Motor neuron (in vitro differentiated cells): ENCODE measurements at regions not wholly inside any gene's neighbourhood (a gene's known extent, or its start where the extent isn't known, plus 50 kb on each side); places are given as distances from the start of the nearest gene placed in this dataset.
"Not testable (repeated sequence)": the region's sequence is repeated elsewhere in the genome, so short reads cannot be mapped to it uniquely, and the experiment has no call there.

Experiments used
- ATAC-seq, 8 experiments: fragments of 200-7000 bp; cut with Tn5 transposase; replicated peaks in 6 of 8; 2 replicates each; pipeline ENCODE4 v1.8.0; 2021; ENCODE audit warnings: mild to moderate bottlenecking in 8 of 8, moderate library complexity in 8 of 8
- H3K27ac ChIP-seq, 2 donors: fragments of 250-450 bp; sonication (Bioruptor Pico); 2 replicates each; pipeline ENCODE4 v1.9.0; 2021; ENCODE audit warnings: antibody characterized with exemption in 2 of 2, mild to moderate bottlenecking in 2 of 2, moderate library complexity in 1 of 2
- H3K4me1 ChIP-seq, 2 donors: fragments of 250-450 bp; sonication (Bioruptor Pico); replicated peaks in 1 of 2; 2 replicates each; pipeline ENCODE4 v1.6.1; 2021; ENCODE audit warnings: antibody characterized with exemption in 2 of 2, mild to moderate bottlenecking in 2 of 2, moderate library complexity in 1 of 2
- H3K4me3 ChIP-seq, 5 donors: fragments of 250-450 bp; sonication (Bioruptor Pico); 2 replicates each; pipeline ENCODE4 v1.9.0; 2021; ENCODE audit warnings: antibody characterized with exemption in 5 of 5, mild to moderate bottlenecking in 5 of 5, moderate library complexity in 4 of 5
- WGBS, 10 experiments: fragments of 450-650 bp; shearing (Covaris generic); methylation state at CpG; one replicate each; pipeline ENCODE4 v1.0.0; 2022; 5-methylcytosine and 5-hydroxymethylcytosine counted together
- in situ Hi-C, 9 experiments: fragments of 400-800 bp; cut with MboI; loops; one replicate each; pipeline ENCODE4 v1.15.0; 2021; ENCODE audit warnings: low sequenced_read_pairs in 9 of 9, low pct_unique_long_range_greater_than_20kb in 2 of 9; ENCODE audit not compliant: unreplicated experiment in 9 of 9

GRCh38 chr3:177333533-177334520 lies 136.5 kb upstream of the TBL1XR1 start:
- in situ Hi-C loops = loop anchor here in 1 of 9 experiments (25.0 kb wide), 1 partner anchor 122 kb away; no protein-coding TSS in a partner anchor
- WGBS, 10 experiments = 40 to 100% (median 83%) methylated on average over 1 to 4 of the region's 7 CpGs
- Histone ChIP-seq H3K27ac (no peak overlapping the region), H3K4me1 (peaks cover 36 to 38% of the 10 kb centered on the region in 2 donors), H3K4me3 (no peak overlapping the region)
- ATAC-seq = peak in 2 of 8 experiments; percentile 39 to 40

GRCh38 chr3:177334803-177335202 lies 137.5 kb upstream of the TBL1XR1 start:
- Histone ChIP-seq H3K27ac (no peak overlapping the region), H3K4me3 (no peak overlapping the region), H3K4me1 (peaks cover 36 to 38% of the 10 kb centered on the region in 2 donors)
- in situ Hi-C loops = loop anchor here in 1 of 9 experiments (25.0 kb wide), 1 partner anchor 123 kb away; no protein-coding TSS in a partner anchor
- 88 to 100% (median 92%) methylated on average over 2 to 5 of the region's 5 CpGs; no CpG with 5 or more reads in 2 of the 10 experiments for WGBS, 10 experiments
- ATAC-seq = no peak

- H3K4me1 ChIP-seq = peaks cover 36 to 38% of the 10 kb centered on the region in 2 donors
- no peak overlapping the region for H3K4me3 ChIP-seq
- 17 to 74% (median 38%) methylated on average over 1 to 3 of the region's 3 CpGs; no CpG with 5 or more reads in 5 of the 10 experiments for WGBS, 10 experiments
- no peak overlapping the region for H3K27ac ChIP-seq
- peak in 5 of 8 experiments; percentile 39 to 76 (median 75) for ATAC-seq
- in situ Hi-C loops = loop anchor here in 1 of 9 experiments (25.0 kb wide), 1 partner anchor 123 kb away; no protein-coding TSS in a partner anchor
These were observed 138.4 kb upstream of the TBL1XR1 start for GRCh38 chr3:177335728-177336127.

- Histone ChIP-seq H3K4me3 (no peak overlapping the region), H3K4me1 (peaks cover 36 to 38% of the 10 kb centered on the region in 2 donors), H3K27ac (no peak overlapping the region)
- in situ Hi-C loops = loop anchor here in 1 of 9 experiments (25.0 kb wide), 1 partner anchor 125 kb away; no protein-coding TSS in a partner anchor
- ATAC-seq = peak in 1 of 8 experiments; percentile 33
- WGBS, 10 experiments = 27 to 100% (median 87%) methylated on average over 2 to 5 of the region's 5 CpGs; no CpG with 5 or more reads in 1 of the 10 experiments
These were observed 139.7 kb upstream of the TBL1XR1 start for GRCh38 chr3:177336873-177337450.

GRCh38 chr3:177337541-177338331 lies 140.5 kb upstream of the TBL1XR1 start:
- ATAC-seq = peak in 5 of 8 experiments; percentile 15 to 63 (median 36)
- Histone ChIP-seq H3K4me1 (peaks cover 33 to 35% of the 10 kb centered on the region in 2 donors), H3K27ac (no peak overlapping the region), H3K4me3 (no peak overlapping the region)
- in situ Hi-C loops = loop anchor here in 1 of 9 experiments (25.0 kb wide), 1 partner anchor 125 kb away; no protein-coding TSS in a partner anchor
- 52 to 90% (median 77%) methylated on average over 2 to 9 of the region's 9 CpGs for WGBS, 10 experiments

- 80 to 100% (median 100%) methylated on average over 1 to 3 of the region's 3 CpGs; no CpG with 5 or more reads in 2 of the 10 experiments for WGBS, 10 experiments
- Histone ChIP-seq H3K4me3 (no peak overlapping the region), H3K27ac (no peak overlapping the region), H3K4me1 (peaks cover 29 to 31% of the 10 kb centered on the region in 2 donors)
- in situ Hi-C loops = loop anchor here in 1 of 9 experiments (25.0 kb wide), 1 partner anchor 126 kb away; no protein-coding TSS in a partner anchor
- no peak for ATAC-seq
These were observed 141.5 kb upstream of the TBL1XR1 start for GRCh38 chr3:177338697-177339219.

GRCh38 chr3:177339220-177339703 lies 142.0 kb upstream of the TBL1XR1 start:
- 94 to 100% (median 95%) methylated on average over 1 to 3 of the region's 3 CpGs; no CpG with 5 or more reads in 7 of the 10 experiments for WGBS, 10 experiments
- peaks cover 29 to 31% of the 10 kb centered on the region in 2 donors for H3K4me1 ChIP-seq
- ATAC-seq, H3K27ac ChIP-seq, H3K4me3 ChIP-seq: not testable (repeated sequence)
- in situ Hi-C loops = loop anchor here in 1 of 9 experiments (25.0 kb wide), 1 partner anchor 127 kb away; no protein-coding TSS in a partner anchor

GRCh38 chr3:177340243-177340830 lies 143.1 kb upstream of the TBL1XR1 start:
- in situ Hi-C loops = loop anchor here in 1 of 9 experiments (25.0 kb wide), 1 partner anchor 128 kb away; no protein-coding TSS in a partner anchor
- Histone ChIP-seq H3K27ac (no peak overlapping the region), H3K4me1 (peaks cover 29 to 30% of the 10 kb centered on the region in 2 donors), H3K4me3 (no peak overlapping the region)
- 44 to 100% (median 93%) methylated on average over 1 to 2 of the region's 2 CpGs; no CpG with 5 or more reads in 2 of the 10 experiments for WGBS, 10 experiments
- ATAC-seq = no peak

GRCh38 chr3:177341736-177342419 lies 144.6 kb upstream of the TBL1XR1 start:
- in situ Hi-C loops = loop anchor here in 1 of 9 experiments (25.0 kb wide), 1 partner anchor 130 kb away; no protein-coding TSS in a partner anchor
- H3K27ac ChIP-seq = no peak overlapping the region
- peaks cover 19 to 27% of the 10 kb centered on the region in 2 donors for H3K4me1 ChIP-seq
- peak in 3 of 8 experiments; percentile 20 to 76 (median 68) for ATAC-seq
- WGBS, 10 experiments = 17 to 95% (median 84%) methylated on average over 2 to 7 of the region's 7 CpGs
- no peak overlapping the region for H3K4me3 ChIP-seq

GRCh38 chr3:177343122-177343625 lies 145.9 kb upstream of the TBL1XR1 start:
- Histone ChIP-seq H3K4me3 (no peak overlapping the region), H3K4me1 (peaks cover 6 to 14% of the 10 kb centered on the region in 2 donors), H3K27ac (no peak overlapping the region)
- 25 to 100% (median 94%) methylated on average over 1 to 3 of the region's 3 CpGs; no CpG with 5 or more reads in 2 of the 10 experiments for WGBS, 10 experiments
- ATAC-seq = no peak
- in situ Hi-C loops = loop anchor here in 1 of 9 experiments (25.0 kb wide), 1 partner anchor 131 kb away; no protein-coding TSS in a partner anchor
